ENCODE measurements at regions not wholly inside any gene's neighbourhood (a gene's known extent, or its start where the extent isn't known, plus 50 kb on each side); places are given as distances from the start of the nearest gene placed in this dataset.
"Not testable (repeated sequence)": the region's sequence is repeated elsewhere in the genome, so short reads cannot be mapped to it uniquely, and the experiment has no call there.

GRCh38 chr4:27123123-27123768, 262.6 kb downstream of the STIM2 start:
- DNase-seq: no peak

- DNase-seq: no peak
Measured at GRCh38 chr4:27123769-27124124, 263.1 kb downstream of the STIM2 start.

GRCh38 chr4:27126895-27127294, 266.3 kb downstream of the STIM2 start:
- not testable (repeated sequence) for DNase-seq

- no peak for DNase-seq
Measured at GRCh38 chr4:27128443-27128842, 267.8 kb downstream of the STIM2 start.

GRCh38 chr4:27129871-27130366, 269.3 kb downstream of the STIM2 start:
- no peak for DNase-seq

- DNase-seq: no peak
Measured at GRCh38 chr4:27132497-27132896, 271.9 kb downstream of the STIM2 start.

- DNase-seq: no peak
Measured at GRCh38 chr4:27140486-27140885, 279.8 kb downstream of the STIM2 start.

- no peak for DNase-seq
Measured at GRCh38 chr4:27141530-27141929, 280.9 kb downstream of the STIM2 start.

- DNase-seq: no peak
Measured at GRCh38 chr4:27142841-27143240, 282.2 kb downstream of the STIM2 start.

- DNase-seq: no peak
Measured at GRCh38 chr4:27145597-27145996, 285.0 kb downstream of the STIM2 start.

GRCh38 chr4:27148211-27148895, 287.7 kb downstream of the STIM2 start:
- no peak for DNase-seq

GRCh38 chr4:27149541-27150212, 289.0 kb downstream of the STIM2 start:
- DNase-seq: no peak

GRCh38 chr4:27152703-27153102, 292.1 kb downstream of the STIM2 start:
- DNase-seq: no peak

- DNase-seq: no peak
Measured at GRCh38 chr4:27154706-27155105, 294.1 kb downstream of the STIM2 start.

- no peak for DNase-seq
Measured at GRCh38 chr4:27161191-27161590, 300.6 kb downstream of the STIM2 start.

- no peak for DNase-seq
Measured at GRCh38 chr4:27168783-27169182, 308.1 kb downstream of the STIM2 start.

GRCh38 chr4:27173280-27173679, 312.6 kb downstream of the STIM2 start:
- DNase-seq: no peak

- peak; percentile 1 for DNase-seq
Measured at GRCh38 chr4:27176400-27176799, 315.8 kb downstream of the STIM2 start.

GRCh38 chr4:27176881-27177280, 316.2 kb downstream of the STIM2 start:
- no peak for DNase-seq

- no peak for DNase-seq
Measured at GRCh38 chr4:27178061-27178460, 317.4 kb downstream of the STIM2 start.

- DNase-seq: no peak
Measured at GRCh38 chr4:27181693-27182092, 321.1 kb downstream of the STIM2 start.

GRCh38 chr4:27182211-27182610, 321.6 kb downstream of the STIM2 start:
- no peak for DNase-seq

GRCh38 chr4:27184508-27185155, 324.0 kb downstream of the STIM2 start:
- DNase-seq: no peak

GRCh38 chr4:27186710-27187109, 326.1 kb downstream of the STIM2 start:
- no peak for DNase-seq
